ENCODE measurements at regions not wholly inside any gene's neighbourhood (a gene's known extent, or its start where the extent isn't known, plus 50 kb on each side); places are given as distances from the start of the nearest gene placed in this dataset.

- TF ChIP-seq POLR2A (IDR thresholded peaks at IDR 0.05) (no peak), CTCF (IDR thresholded peaks at IDR 0.05) (no peak)
Measured at GRCh38 chr1:148357037-148357436, 126.1 kb downstream of the PPIAL4G start.

All from right lobe of liver (tissue), 4 donors.